Liver (tissue), 8 donors: ENCODE measurements at regions not wholly inside any gene's neighbourhood (a gene's known extent, or its start where the extent isn't known, plus 50 kb on each side); places are given as distances from the start of the nearest gene placed in this dataset.

Experiments
- DNase-seq: peaks from one replicate; pipeline ENCODE4 v3.0.0-alpha.2; 2017; ENCODE audit warnings: low spot score
- H3K27ac ChIP-seq, 2 donors: one replicate each; pipeline ENCODE4 v1.7.0; 2013; ENCODE audit warnings: inconsistent platforms in 2 of 2, low read length in 2 of 2, control low read depth in 1 of 2, low read depth in 1 of 2, mild to moderate bottlenecking in 1 of 2
- H3K27me3 ChIP-seq, 4 donors: one replicate each; pipeline versions ENCODE4 v1.6.1 to v1.7.0; 2013; ENCODE audit warnings: low read length in 3 of 4, inconsistent platforms in 1 of 4, mild to moderate bottlenecking in 1 of 4, moderate library complexity in 1 of 4; ENCODE audit not compliant: control insufficient read depth in 4 of 4, insufficient read depth in 4 of 4
- H3K36me3 ChIP-seq, 4 donors: one replicate each; pipeline versions ENCODE4 v1.6.1 to v1.7.0; 2013; ENCODE audit warnings: low read length in 3 of 4, mild to moderate bottlenecking in 3 of 4, low read depth in 1 of 4, moderate library complexity in 1 of 4; ENCODE audit not compliant: control insufficient read depth in 4 of 4, insufficient read depth in 3 of 4
- H3K4me1 ChIP-seq, 4 donors: one replicate each; pipeline versions ENCODE4 v1.6.1 to v1.7.0; 2013; ENCODE audit warnings: low read length in 3 of 4, mild to moderate bottlenecking in 3 of 4, moderate library complexity in 1 of 4; ENCODE audit not compliant: control insufficient read depth in 4 of 4, insufficient read depth in 4 of 4
- H3K4me3 ChIP-seq, 3 donors: one replicate each; pipeline versions ENCODE4 v1.6.1 to v1.7.0; 2013; ENCODE audit warnings: low read length in 3 of 3, control low read depth in 1 of 3, low read depth in 1 of 3, mild to moderate bottlenecking in 1 of 3
- H3K9ac ChIP-seq, 2 donors: one replicate each; pipeline ENCODE4 v1.7.0; 2013; ENCODE audit warnings: low read length in 2 of 2, mild to moderate bottlenecking in 2 of 2, moderate library complexity in 2 of 2, control low read depth in 1 of 2, low read depth in 1 of 2
- H3K9me3 ChIP-seq, 4 donors: one replicate each; pipeline versions ENCODE4 v1.6.1 to v1.7.0; 2013; ENCODE audit warnings: low read length in 3 of 4; ENCODE audit not compliant: control insufficient read depth in 4 of 4
- ATF3 ChIP-seq: IDR thresholded peaks from 2 replicates; pipeline ENCODE4 v1.6.1; 2016; ENCODE audit warnings: antibody characterized with exemption
- CTCF ChIP-seq: fragments of 150-350 bp; IDR thresholded peaks from 2 replicates; pipeline ENCODE4 v1.5.1; 2017; ENCODE audit warnings: improper control_type of control experiment, low read depth, low read length; ENCODE audit not compliant: missing input control
- EGR1 ChIP-seq, 2 donors: IDR thresholded peaks; 2 replicates each; pipeline ENCODE4 v1.6.1; 2016 to 2018; ENCODE audit warnings: antibody characterized with exemption in 2 of 2, low read depth in 2 of 2
- FOXA1 ChIP-seq: IDR thresholded peaks from 2 replicates; pipeline ENCODE4 v1.6.1; 2016; ENCODE audit warnings: antibody characterized with exemption
- FOXA2 ChIP-seq: IDR thresholded peaks from 2 replicates; pipeline ENCODE4 v1.6.1; 2016; ENCODE audit warnings: antibody characterized with exemption
- GABPA ChIP-seq, 2 donors: IDR thresholded peaks in 1 of 2; conservative IDR thresholded peaks in 1 of 2; 2 replicates each; pipeline ENCODE4 v1.6.1; 2016; ENCODE audit warnings: antibody characterized with exemption in 2 of 2, mild to moderate bottlenecking in 1 of 2, moderate library complexity in 1 of 2
- HNF4A ChIP-seq, 2 donors: conservative IDR thresholded peaks; 2 replicates each; pipeline ENCODE4 v1.6.1; 2016; ENCODE audit warnings: antibody characterized with exemption in 2 of 2, mild to moderate bottlenecking in 2 of 2
- HNF4G ChIP-seq: IDR thresholded peaks from 2 replicates; pipeline ENCODE4 v1.6.1; 2016; ENCODE audit warnings: antibody characterized with exemption
- JUND ChIP-seq, 2 donors: IDR thresholded peaks; 2 replicates each; pipeline ENCODE4 v1.6.1; 2016; ENCODE audit warnings: antibody characterized with exemption in 2 of 2
- MAX ChIP-seq: IDR thresholded peaks from 2 replicates; pipeline ENCODE4 v1.6.1; 2016; ENCODE audit warnings: antibody characterized with exemption
- NR2F2 ChIP-seq: IDR thresholded peaks from 2 replicates; pipeline ENCODE4 v1.6.1; 2016; ENCODE audit warnings: antibody characterized with exemption
- RAD21 ChIP-seq, 2 donors: IDR thresholded peaks; 2 replicates each; pipeline ENCODE4 v1.6.1; 2016; ENCODE audit warnings: antibody characterized with exemption in 2 of 2, mild to moderate bottlenecking in 2 of 2
- REST ChIP-seq: IDR thresholded peaks from 2 replicates; pipeline ENCODE4 v1.6.1; 2016; ENCODE audit warnings: antibody characterized with exemption, mild to moderate bottlenecking
- SP1 ChIP-seq: IDR thresholded peaks from 2 replicates; pipeline ENCODE4 v1.6.1; 2018; ENCODE audit warnings: antibody characterized with exemption, mild to moderate bottlenecking
- TAF1 ChIP-seq: conservative IDR thresholded peaks from 2 replicates; pipeline ENCODE4 v1.6.1; 2016; ENCODE audit warnings: antibody characterized with exemption, mild to moderate bottlenecking
- YY1 ChIP-seq: IDR thresholded peaks from 2 replicates; pipeline ENCODE4 v1.6.1; 2016; ENCODE audit warnings: antibody characterized with exemption, mild to moderate bottlenecking
- ZBTB33 ChIP-seq: IDR thresholded peaks from 2 replicates; pipeline ENCODE4 v1.6.1; 2016; ENCODE audit warnings: antibody characterized with exemption
- WGBS: extraction: QIAGEN DNeasy Blood & Tissue Kit; methylation state at CpG from one replicate; pipeline ENCODE4 v1.1.7; 2013; 5-methylcytosine and 5-hydroxymethylcytosine counted together
- donor health status: healthy.
- donor health status: healthy.
- donor health status: healthy.
- donor health status: healthy.
- donor health status: healthy.

- TF ChIP-seq EGR1 (IDR thresholded peaks at IDR 0.05; ENCODE audit: low read depth in 2 of 2), result no peak
- TF ChIP-seq SP1, result no peak
- no peak for TF ChIP-seq REST
- no peak for TF ChIP-seq MAX
- TF ChIP-seq ATF3, result no peak
- TF ChIP-seq NR2F2, result no peak
- no peak for TF ChIP-seq JUND (IDR thresholded peaks at IDR 0.05)
- TF ChIP-seq RAD21 (IDR thresholded peaks at IDR 0.05), result no peak
- TF ChIP-seq HNF4A (conservative IDR thresholded peaks at IDR 0.05), result no peak
- no peak for TF ChIP-seq CTCF
- no peak for TF ChIP-seq ZBTB33
- no peak for TF ChIP-seq FOXA2
- no peak for TF ChIP-seq TAF1
- no peaks in the 10 kb centered on the region for H3K36me3 ChIP-seq
- no peak for DNase-seq
- no peaks in the 10 kb centered on the region for H3K4me1 ChIP-seq
- no peaks in the 10 kb centered on the region for H3K9me3 ChIP-seq
- no peaks in the 10 kb centered on the region for H3K27me3 ChIP-seq
- no peak overlapping the region for H3K4me3 ChIP-seq
- no peak overlapping the region for H3K27ac ChIP-seq
- WGBS, result 92% methylated on average over 4 of the region's 4 CpGs
- H3K9ac ChIP-seq, result no peak overlapping the region
Measured at GRCh38 chr5:35545190-35545589, 72.5 kb upstream of the SPEF2 start.

GRCh38 chr5:35543408-35543807, 74.3 kb upstream of the SPEF2 start:
- no peak overlapping the region for H3K4me3 ChIP-seq
- WGBS, result 80% methylated on average over 1 of the region's 1 CpG
- H3K9me3 ChIP-seq, result no peaks in the 10 kb centered on the region
- H3K27ac ChIP-seq, result no peak overlapping the region
- peaks cover 0 to 3% (median under 1%) of the 10 kb centered on the region in 4 donors for H3K4me1 ChIP-seq
- H3K36me3 ChIP-seq, result no peaks in the 10 kb centered on the region
- H3K9ac ChIP-seq, result no peak overlapping the region
- no peaks in the 10 kb centered on the region for H3K27me3 ChIP-seq
- no peak for DNase-seq
- TF ChIP-seq CTCF, result no peak
- TF ChIP-seq SP1, result no peak
- TF ChIP-seq GABPA (IDR thresholded peaks at IDR 0.05 in 1 of 2, conservative IDR thresholded peaks at IDR 0.05 in 1 of 2), result no peak
- TF ChIP-seq ATF3, result no peak
- TF ChIP-seq FOXA1, result no peak
- no peak for TF ChIP-seq MAX
- no peak for TF ChIP-seq RAD21 (IDR thresholded peaks at IDR 0.05)
- TF ChIP-seq EGR1 (IDR thresholded peaks at IDR 0.05; ENCODE audit: low read depth in 2 of 2), result no peak
- TF ChIP-seq NR2F2, result no peak
- no peak for TF ChIP-seq YY1
- TF ChIP-seq HNF4A (conservative IDR thresholded peaks at IDR 0.05), result no peak
- no peak for TF ChIP-seq ZBTB33
- TF ChIP-seq HNF4G, result no peak
